ENCODE measurements at regions not wholly inside any gene's neighbourhood (a gene's known extent, or its start where the extent isn't known, plus 50 kb on each side); places are given as distances from the start of the nearest gene placed in this dataset.
"Not testable (repeated sequence)": the region's sequence is repeated elsewhere in the genome, so short reads cannot be mapped to it uniquely, and the experiment has no call there.

DNA sequence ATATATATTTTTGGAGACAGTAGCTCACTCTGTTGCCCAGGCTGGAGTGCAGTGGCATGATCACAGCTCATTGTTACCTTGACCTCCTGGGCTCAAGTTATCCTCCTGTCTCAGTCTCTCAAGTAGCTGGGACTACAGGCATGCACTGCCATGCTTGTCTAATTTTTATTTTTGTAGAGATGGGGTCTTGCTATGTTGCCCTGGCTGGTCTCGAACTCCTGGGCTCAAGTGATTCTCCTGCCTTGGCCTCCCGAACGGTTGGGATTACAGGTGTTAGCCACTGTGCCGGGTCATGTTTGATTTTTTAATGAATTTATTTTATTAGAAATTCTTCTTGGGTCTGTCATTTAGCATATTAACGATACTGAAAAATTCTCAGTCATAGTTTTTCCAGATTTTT is 70.5 kb downstream of the TMEM270 start:
- Mint-ChIP-seq H3K27ac (no peak overlapping the region), H3K9me3 (no peaks in the 10 kb centered on the region), H3K4me1 (ENCODE audit: low read depth) (no peaks in the 10 kb centered on the region), H3K27me3 (peaks cover 8% of the 10 kb centered on the region), H3K4me3 (no peak overlapping the region), H3K36me3 (ENCODE audit: low read depth) (no peaks in the 10 kb centered on the region)
- ChIA-PET CTCF (no interaction called here), POLR2A (no interaction called here)
- intact Hi-C loops (cut with micrococcal nuclease): no loop called here
- ATAC-seq: no peak
- DNase-seq: no peak
- TF ChIP-seq, protein P1, sequence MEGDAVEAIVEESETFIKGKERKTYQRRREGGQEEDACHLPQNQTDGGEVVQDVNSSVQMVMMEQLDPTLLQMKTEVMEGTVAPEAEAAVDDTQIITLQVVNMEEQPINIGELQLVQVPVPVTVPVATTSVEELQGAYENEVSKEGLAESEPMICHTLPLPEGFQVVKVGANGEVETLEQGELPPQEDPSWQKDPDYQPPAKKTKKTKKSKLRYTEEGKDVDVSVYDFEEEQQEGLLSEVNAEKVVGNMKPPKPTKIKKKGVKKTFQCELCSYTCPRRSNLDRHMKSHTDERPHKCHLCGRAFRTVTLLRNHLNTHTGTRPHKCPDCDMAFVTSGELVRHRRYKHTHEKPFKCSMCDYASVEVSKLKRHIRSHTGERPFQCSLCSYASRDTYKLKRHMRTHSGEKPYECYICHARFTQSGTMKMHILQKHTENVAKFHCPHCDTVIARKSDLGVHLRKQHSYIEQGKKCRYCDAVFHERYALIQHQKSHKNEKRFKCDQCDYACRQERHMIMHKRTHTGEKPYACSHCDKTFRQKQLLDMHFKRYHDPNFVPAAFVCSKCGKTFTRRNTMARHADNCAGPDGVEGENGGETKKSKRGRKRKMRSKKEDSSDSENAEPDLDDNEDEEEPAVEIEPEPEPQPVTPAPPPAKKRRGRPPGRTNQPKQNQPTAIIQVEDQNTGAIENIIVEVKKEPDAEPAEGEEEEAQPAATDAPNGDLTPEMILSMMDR (IDR thresholded peaks at IDR 0.05): no peak

DNA sequence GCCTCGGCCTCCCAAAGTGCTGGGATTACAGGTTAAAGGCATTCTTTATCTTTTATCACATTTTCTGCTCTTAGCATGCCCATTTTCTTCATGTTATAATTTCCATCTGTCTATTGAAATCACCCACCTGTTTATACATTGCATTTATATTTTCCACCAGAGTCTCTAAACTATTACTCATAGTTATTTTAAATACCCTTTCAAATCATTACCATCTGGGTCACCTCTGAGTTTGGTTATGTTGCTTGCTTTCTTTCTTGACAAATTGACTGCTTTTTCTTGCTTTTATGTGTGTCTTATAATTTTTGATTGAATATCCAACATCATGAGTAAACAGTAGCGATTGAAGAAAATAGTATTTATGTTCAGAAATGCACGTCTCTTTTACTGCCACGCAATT is 71.4 kb downstream of the TMEM270 start:
- H3K9me3 Mint-ChIP-seq: no peaks in the 10 kb centered on the region
- no peak overlapping the region for H3K27ac Mint-ChIP-seq
- H3K4me3 Mint-ChIP-seq: no peak overlapping the region
- ATAC-seq (no peak), DNase-seq (no peak)
- no peaks in the 10 kb centered on the region for H3K36me3 Mint-ChIP-seq (ENCODE audit: low read depth)
- ChIA-PET POLR2A (no interaction called here), CTCF (no interaction called here)
- TF ChIP-seq, protein P1 (IDR thresholded peaks at IDR 0.05): no peak
- H3K4me1 Mint-ChIP-seq (ENCODE audit: low read depth): no peaks in the 10 kb centered on the region
- peaks cover 7% of the 10 kb centered on the region for H3K27me3 Mint-ChIP-seq
- intact Hi-C loops (cut with micrococcal nuclease): no loop called here

DNA sequence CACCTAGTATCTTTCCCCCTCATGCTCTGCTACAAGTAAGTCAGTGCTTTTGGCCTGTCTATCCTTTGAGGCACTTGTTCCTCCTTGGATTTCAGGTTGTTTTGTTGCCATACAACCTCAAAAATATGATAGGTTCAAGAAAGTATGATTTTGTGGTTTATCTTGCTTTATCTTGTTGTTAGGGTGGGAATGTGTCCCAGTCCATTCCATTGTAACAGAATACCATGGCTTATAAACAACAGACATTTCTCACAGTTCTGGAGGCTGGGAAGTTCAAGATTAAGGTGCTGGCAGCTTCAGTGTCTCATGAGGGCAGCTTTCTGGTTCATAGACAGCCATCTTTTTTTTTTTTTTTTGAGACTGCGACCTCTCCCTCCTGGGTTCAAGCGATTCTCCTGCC is 72.1 kb downstream of the TMEM270 start:
- TF ChIP-seq, protein P1 (IDR thresholded peaks at IDR 0.05): no peak
- H3K9me3 Mint-ChIP-seq: no peaks in the 10 kb centered on the region
- no peaks in the 10 kb centered on the region for H3K4me1 Mint-ChIP-seq (ENCODE audit: low read depth)
- ATAC-seq (no peak), DNase-seq (no peak)
- no peak overlapping the region for H3K27ac Mint-ChIP-seq
- peaks cover 7% of the 10 kb centered on the region for H3K27me3 Mint-ChIP-seq
- H3K36me3 Mint-ChIP-seq (ENCODE audit: low read depth): no peaks in the 10 kb centered on the region
- no peak overlapping the region for H3K4me3 Mint-ChIP-seq
- intact Hi-C loops (cut with micrococcal nuclease): no loop called here
- CTCF ChIA-PET: no interaction called here
- POLR2A ChIA-PET: no interaction called here

DNA sequence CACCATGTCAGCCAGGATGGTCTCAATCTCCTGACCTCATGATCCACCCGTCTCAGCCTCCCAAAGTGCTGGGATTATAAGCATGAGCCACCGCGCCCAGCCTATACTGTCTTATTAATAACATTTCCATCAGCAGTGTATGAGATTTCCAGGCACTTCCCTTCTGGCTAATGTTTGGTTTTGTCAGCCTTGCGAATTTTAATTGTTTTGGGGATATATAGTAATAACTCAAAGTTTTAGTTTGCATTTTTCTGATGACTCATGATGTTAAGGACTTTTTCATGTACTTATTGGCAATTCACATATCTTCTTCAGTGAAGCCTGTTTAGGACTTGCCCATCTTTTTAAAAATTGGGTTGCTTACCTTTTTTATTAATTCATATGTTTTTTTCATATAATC is 76.0 kb downstream of the TMEM270 start:
- ATAC-seq: no peak
- TF ChIP-seq, protein P1 (IDR thresholded peaks at IDR 0.05): no peak
- Mint-ChIP-seq H3K4me3 (no peak overlapping the region), H3K9me3 (peaks cover 10% of the 10 kb centered on the region), H3K27ac (no peak overlapping the region), H3K27me3 (peaks cover 14% of the 10 kb centered on the region), H3K4me1 (ENCODE audit: low read depth) (no peaks in the 10 kb centered on the region), H3K36me3 (ENCODE audit: low read depth) (peaks cover 2% of the 10 kb centered on the region)
- intact Hi-C loops (cut with micrococcal nuclease): no loop called here
- DNase-seq: no peak
- ChIA-PET CTCF (no interaction called here), POLR2A (no interaction called here)

DNA sequence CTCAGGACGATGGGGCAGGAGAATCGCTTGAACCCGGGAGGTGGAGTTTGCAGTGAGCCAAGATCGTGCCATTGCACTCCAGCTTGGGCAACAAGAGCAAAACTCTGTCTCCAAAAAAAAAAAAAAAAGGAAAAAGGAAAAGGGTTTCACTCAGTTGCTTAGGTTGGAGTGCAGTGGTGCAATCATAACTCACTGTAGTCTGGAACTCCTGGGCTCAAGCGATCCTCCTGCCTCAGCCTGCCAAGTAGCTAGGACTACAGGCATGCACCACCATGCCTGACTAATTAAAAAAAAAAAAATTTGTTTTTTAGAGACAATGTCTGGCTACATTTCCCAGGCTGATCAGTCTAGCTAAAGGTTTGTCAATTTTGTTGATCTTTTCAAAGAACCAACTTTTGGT is 76.7 kb downstream of the TMEM270 start:
- CTCF ChIA-PET; H3K36me3 Mint-ChIP-seq (ENCODE audit: low read depth): not testable (repeated sequence)

DNA sequence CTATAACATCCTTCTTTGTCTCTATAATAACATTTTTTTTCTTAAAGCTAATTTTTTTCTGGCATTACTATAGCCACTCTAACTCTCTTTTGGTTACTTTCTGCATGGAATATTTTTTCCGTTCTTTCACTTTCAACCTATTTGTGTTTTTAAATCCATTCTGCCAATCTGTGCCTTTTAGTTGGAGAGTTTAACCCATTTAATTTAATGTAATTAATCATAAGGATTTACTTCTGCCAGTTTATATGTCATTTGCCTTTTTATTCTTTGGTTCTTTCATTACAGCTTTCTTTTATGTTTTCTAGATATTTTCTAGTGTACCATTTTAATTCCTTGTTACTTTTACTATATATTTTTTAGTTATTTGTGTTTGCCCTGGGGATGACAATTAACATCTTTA is 78.6 kb downstream of the TMEM270 start:
- H3K27ac Mint-ChIP-seq: no peak overlapping the region
- peaks cover 12% of the 10 kb centered on the region for H3K27me3 Mint-ChIP-seq
- ChIA-PET POLR2A (no interaction called here), CTCF (interaction anchor here (0.8 kb wide), 1 partner anchor 88 kb away, joined by 4 read pairs; no protein-coding TSS in a partner anchor)
- peaks cover 12% of the 10 kb centered on the region for H3K9me3 Mint-ChIP-seq
- ATAC-seq (no peak), DNase-seq (no peak)
- peaks cover 2% of the 10 kb centered on the region for H3K36me3 Mint-ChIP-seq (ENCODE audit: low read depth)
- intact Hi-C loops (cut with micrococcal nuclease): no loop called here
- no peaks in the 10 kb centered on the region for H3K4me1 Mint-ChIP-seq (ENCODE audit: low read depth)
- no peak overlapping the region for H3K4me3 Mint-ChIP-seq
- TF ChIP-seq, protein P1 (IDR thresholded peaks at IDR 0.05): no peak

More for the DNA sequence above, 76.7 kb downstream of the TMEM270 start:
- POLR2A ChIA-PET; H3K4me1 Mint-ChIP-seq (ENCODE audit: low read depth); ATAC-seq; H3K4me3 Mint-ChIP-seq; H3K27ac Mint-ChIP-seq; intact Hi-C loops (cut with micrococcal nuclease); DNase-seq: not testable (repeated sequence)
- H3K27me3 Mint-ChIP-seq: peaks cover 12% of the 10 kb centered on the region
- H3K9me3 Mint-ChIP-seq: peaks cover 11% of the 10 kb centered on the region
